Right ventricle myocardium superior (tissue), 1 donor: ENCODE measurements at regions not wholly inside any gene's neighbourhood (a gene's known extent, or its start where the extent isn't known, plus 50 kb on each side); places are given as distances from the start of the nearest gene placed in this dataset.

ENCODE experiments used
- ATAC-seq: fragments of 200-7000 bp; cut with Tn5 transposase; one replicate; pipeline ENCODE4 v1.9.1; 2020; ENCODE audit warnings: mild to moderate bottlenecking; ENCODE audit not compliant: poor library complexity
- DNase-seq: peaks from one replicate; pipeline ENCODE4 v3.0.0-alpha.2; 2020
- intact Hi-C: fragments of 100-400 bp; cut with DNase I; formaldehyde crosslinking; loops from one replicate; pipeline ENCODE4 v1.11.2; 2022
- donor health status: DM: no; HTN: yes; CAD: no; lungs with severe emphysema.

DNA sequence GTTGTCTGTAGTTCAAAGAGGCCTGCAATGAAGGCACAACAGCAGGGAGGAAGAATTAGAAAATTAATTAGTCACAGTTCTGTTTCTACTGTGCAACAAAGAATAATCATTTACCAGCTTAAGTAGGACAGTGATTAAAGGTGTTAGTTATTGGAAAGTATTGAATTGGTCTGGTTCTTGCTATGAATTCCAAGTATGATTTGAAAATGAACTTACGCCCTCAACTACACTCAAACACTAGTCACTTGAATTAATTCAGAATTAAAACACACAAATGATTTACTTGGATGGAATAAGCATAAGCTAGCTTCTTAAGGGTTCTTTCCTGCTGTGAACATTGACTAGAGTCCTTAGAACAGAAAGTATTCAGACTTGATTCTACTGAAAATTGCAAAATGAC lies 69.9 kb upstream of the EXOC1L start:
- DNase-seq, result no peak
- ATAC-seq, result no peak
- intact Hi-C loops, result no loop called here

DNA sequence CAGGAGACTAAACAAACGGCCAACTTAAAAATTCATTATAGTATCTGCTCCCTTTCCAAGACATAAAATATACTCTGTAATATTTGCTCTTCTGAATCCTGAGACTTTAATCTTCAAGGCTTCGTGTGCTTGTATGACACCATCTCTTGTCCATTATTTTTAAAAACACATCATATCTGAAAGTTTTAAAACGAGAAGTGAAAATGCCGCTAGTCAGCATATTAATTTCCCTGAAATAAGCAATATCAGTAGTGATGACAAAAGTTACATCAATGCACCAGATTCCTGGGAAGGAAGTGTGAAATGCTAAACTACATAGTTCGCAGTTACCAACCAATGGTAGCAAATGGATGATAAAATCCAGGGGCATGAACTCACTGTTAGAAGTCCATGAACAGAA lies 66.8 kb upstream of the EXOC1L start:
- intact Hi-C loops, result no loop called here
- no peak for ATAC-seq
- no peak for DNase-seq

DNA sequence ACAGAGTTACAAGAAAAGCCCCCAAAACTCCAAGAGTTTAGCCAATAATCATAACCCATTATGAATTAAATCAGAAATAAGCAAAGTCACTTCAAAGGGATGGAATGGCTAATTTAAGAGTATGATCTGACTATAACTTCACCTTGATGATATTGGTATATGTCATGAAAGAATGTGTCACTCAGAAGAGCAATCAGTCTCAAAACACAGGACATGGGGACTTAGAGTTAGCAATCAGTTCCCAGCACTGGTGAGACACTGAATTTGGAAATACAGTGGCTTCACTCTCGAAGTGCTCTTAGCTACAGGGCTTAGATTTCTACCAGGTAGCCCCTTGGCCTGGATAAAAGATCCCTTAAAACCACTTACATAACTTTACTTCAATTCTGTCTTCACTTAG lies 65.7 kb upstream of the EXOC1L start:
- DNase-seq (no peak), ATAC-seq (no peak)
- intact Hi-C loops, result no loop called here

DNA sequence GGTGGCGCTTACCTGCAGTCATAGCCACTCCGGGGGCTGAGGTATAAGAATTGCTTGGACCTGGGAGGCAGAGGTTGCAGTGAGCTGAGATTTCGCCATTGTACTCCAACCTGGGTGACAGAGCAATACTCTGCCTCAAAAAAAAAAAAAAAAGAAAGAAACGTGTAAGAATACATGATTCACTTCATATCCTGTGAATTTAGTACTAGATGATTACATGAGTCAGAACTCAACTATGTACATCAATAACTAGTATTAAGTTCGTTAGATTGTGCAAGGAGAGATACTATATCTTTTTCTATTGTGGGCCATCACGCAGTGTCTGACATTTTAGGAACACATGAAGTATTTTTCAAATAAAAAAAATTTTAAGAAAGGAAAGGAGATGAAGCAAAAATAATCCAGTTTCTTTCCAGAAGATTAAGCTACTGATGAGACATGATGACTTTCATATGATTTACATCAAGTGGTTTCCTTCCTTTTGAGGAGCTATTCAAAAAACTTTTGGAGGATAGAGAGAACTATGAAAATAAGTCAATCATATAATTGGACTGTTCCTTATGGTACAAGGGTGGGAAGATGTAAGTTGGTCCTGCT lies 64.7 kb upstream of the EXOC1L start:
- ATAC-seq (no peak), DNase-seq (no peak)
- intact Hi-C loops, result no loop called here

DNA sequence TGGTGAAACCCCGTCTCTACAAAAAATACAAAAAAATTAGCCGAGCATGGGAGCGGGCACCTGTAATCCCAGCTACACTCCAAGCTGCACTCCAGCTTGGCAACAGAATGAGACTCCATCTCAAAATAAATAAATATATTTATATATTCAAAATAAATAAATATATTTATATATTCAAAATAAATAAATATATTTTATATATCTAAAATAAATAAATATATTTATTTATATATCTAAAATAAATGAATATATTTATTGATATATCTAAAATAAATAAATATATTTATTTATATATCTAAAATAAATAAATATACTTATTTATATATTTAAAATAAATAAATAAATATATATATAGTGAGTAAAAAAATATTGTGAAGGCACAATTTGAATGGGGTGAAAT lies 63.4 kb upstream of the EXOC1L start:
- DNase-seq (no peak), ATAC-seq (no peak)
- intact Hi-C loops, result no loop called here

DNA sequence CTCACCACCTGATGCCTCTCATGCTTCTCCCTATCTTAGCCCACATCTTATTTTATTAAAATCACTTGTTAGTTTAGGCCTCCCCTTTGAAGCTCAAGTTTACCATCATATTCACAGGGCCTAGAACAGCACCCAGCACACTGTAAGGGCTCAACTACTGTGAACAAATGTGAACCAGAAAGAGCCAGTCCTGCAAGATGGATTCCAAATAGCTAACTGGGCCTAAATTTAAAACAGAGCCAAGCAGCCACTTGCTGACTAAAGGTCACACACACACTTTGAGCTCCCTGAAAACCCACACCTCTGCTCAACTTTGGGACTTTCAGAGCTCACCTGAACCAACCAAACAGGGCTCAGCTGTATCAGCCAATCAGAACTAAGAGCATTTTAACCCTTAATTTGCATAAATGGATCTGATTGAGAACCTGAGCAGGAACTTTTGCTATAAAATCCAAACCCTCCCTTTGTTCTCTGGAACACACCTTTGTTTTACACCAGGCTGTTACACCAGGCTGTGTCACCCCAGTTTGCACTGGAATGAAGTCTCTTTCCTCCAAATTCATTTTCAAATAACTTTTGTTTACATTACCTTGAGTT lies 62.1 kb upstream of the EXOC1L start:
- intact Hi-C loops, result no loop called here
- ATAC-seq, result no peak
- DNase-seq, result no peak

DNA sequence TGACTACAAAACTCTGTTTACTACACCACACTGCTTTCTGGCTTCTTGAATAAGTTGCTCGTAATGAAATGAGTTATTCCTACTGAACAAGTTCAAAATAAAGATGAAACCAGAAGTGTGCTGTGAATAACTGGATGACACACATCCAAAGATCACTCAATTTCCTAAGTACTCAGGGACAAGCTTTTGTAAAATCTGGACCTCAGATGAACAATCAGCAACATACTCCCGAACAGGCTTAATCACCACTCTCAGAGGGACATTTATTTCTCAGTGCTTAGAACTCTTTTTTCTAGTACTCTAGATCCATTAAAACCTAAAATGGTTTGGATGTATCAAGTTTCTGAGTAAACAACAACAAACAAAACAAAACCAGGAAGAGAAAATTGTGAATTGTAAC lies 61.5 kb upstream of the EXOC1L start:
- no peak for DNase-seq
- intact Hi-C loops, result no loop called here
- ATAC-seq, result no peak

DNA sequence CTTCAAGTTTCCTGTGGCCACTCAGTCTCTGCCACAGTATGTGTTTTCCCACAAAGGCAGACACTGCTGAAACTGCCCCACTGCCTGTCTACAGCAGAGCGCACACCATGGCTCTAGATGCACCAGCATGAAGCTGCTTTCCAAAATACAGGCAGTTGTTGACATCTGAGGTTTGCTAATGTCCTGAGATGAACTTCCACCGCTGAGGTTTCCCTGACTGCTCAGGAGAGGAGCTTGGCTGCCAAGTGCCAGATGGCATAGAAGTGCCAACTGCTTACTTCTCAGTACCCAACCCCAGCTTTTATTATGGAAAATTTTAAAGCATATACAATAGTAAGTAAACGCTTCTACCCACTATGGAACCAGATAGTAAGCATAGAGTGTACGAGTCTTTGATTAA lies 61.0 kb upstream of the EXOC1L start:
- ATAC-seq, result peak; percentile 89
- no peak for DNase-seq
- intact Hi-C loops, result no loop called here

DNA sequence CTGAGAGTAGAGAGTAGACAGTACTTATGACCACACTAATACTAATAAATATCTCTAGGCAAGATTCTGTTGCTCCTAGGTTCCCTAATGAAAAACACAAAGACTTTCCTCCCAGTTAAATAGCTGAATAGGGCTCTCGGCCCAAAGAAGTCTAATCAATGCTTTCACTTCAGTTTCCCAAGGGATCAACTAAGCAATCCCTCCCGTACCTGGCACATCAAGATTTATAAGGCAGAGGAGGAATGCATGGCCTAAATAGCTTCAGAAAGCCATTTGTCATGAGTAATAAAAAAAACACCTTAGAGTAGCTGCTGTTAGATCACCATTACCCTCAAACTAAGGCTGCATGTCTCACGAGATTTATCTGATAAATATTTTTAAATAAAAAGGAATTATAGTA lies 56.8 kb upstream of the EXOC1L start:
- intact Hi-C loops, result no loop called here
- ATAC-seq, result no peak
- DNase-seq, result no peak

DNA sequence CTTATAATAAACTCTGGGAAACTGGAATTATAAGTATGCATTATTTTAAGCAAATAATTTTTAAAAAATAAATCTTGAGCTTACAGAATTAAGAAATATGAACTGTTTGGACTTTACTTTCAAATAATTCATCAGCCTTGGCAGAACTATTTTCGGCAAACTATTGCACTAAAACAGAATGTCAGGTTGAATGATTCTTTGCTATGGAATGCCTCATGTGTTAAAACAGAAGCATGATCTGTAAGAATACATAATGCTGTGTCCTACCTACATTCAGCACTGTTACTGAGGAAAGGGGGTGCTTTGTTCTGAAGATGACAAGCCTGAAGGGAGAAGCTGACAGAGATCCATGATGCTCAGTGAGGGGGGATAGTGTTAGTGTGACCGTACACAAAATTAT lies 55.6 kb upstream of the EXOC1L start:
- intact Hi-C loops, result no loop called here

DNA sequence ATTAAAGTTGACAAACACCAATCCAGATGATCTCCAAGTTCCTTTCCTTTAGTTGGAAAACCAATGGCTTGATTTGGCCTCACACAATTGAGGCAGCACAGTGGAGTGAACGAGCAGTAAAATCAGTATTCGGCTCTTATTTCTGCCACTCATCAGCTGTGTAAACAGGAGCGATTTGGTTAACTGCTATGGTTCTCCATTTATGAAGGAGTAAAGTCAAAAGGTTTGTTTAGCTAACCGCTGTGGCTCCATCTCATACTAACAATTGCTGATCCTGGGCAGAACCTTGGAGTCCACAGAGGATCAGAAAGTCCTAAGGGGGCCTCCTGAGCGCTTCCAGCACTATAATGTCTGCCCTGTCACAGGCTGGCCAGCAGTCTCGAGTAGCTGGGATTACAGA lies 54.5 kb upstream of the EXOC1L start:
- DNase-seq (no peak), ATAC-seq (no peak)
- intact Hi-C loops, result no loop called here

More for the DNA sequence above, 55.6 kb upstream of the EXOC1L start:
- DNase-seq (no peak), ATAC-seq (no peak)

DNA sequence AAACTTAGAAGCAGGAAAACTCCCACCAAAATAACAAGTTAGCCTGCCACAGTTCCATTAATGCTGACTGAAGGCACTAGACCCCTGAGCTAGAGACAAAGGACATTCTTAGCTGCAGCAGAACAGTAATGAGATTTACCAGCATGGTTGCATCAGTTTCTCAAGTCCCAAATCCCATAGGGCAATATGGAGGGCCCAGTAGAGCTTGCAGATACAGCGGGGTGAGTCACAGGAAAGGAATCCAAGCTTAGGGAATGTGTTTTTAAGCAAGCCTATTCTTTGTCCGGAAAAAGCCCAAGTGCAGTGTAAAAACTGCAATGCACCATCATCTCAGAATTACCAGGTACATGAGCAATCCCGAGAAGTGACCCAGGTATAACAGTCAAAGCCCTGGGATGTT lies 51.3 kb upstream of the EXOC1L start:
- DNase-seq, result no peak
- intact Hi-C loops, result no loop called here
- no peak for ATAC-seq
